Smooth muscle cell (in vitro differentiated cells): ENCODE measurements at regions not wholly inside any gene's neighbourhood (a gene's known extent, or its start where the extent isn't known, plus 50 kb on each side); places are given as distances from the start of the nearest gene placed in this dataset.

ENCODE experiments used
- DNase-seq: peaks from one replicate; lab custom pipeline; 2025; ENCODE audit not compliant: unreplicated experiment; lab: John Stamatoyannopoulos, UW
- H2AFZ ChIP-seq: fragments of 200-600 bp; sonication (generic); 2 replicates; pipeline ENCODE4 v1.6.0; 2016; ENCODE audit warnings: antibody characterized with exemption, low read depth, mild to moderate bottlenecking
- H3F3A ChIP-seq: fragments of 200-600 bp; sonication (generic); 2 replicates; pipeline ENCODE4 v1.6.0; 2017; ENCODE audit warnings: antibody characterized with exemption, low read depth
- H3K27ac ChIP-seq: fragments of 200-600 bp; sonication (generic); 2 replicates; pipeline ENCODE4 v1.5.1; 2016; ENCODE audit warnings: low read depth, mild to moderate bottlenecking
- H3K27me3 ChIP-seq: fragments of 200-600 bp; sonication (generic); 2 replicates; pipeline ENCODE4 v1.6.1; 2016; ENCODE audit warnings: low read depth, mild to moderate bottlenecking
- H3K36me3 ChIP-seq: fragments of 200-600 bp; sonication (generic); 2 replicates; pipeline ENCODE4 v1.5.1; 2016; ENCODE audit warnings: low read depth
- H3K4me1 ChIP-seq: fragments of 200-600 bp; sonication (generic); 2 replicates; pipeline ENCODE4 v1.5.1; 2016; ENCODE audit warnings: low read depth
- H3K4me2 ChIP-seq: fragments of 200-600 bp; sonication (generic); 2 replicates; pipeline ENCODE4 v1.6.0; 2016; ENCODE audit warnings: mild to moderate bottlenecking
- H3K4me3 ChIP-seq: fragments of 200-600 bp; sonication (generic); 2 replicates; pipeline ENCODE4 v1.5.1; 2016; ENCODE audit warnings: mild to moderate bottlenecking
- H3K79me2 ChIP-seq: fragments of 200-600 bp; sonication (generic); 2 replicates; pipeline ENCODE4 v1.6.0; 2016; ENCODE audit warnings: low read depth, mild to moderate bottlenecking
- H3K9ac ChIP-seq: fragments of 200-600 bp; sonication (generic); 2 replicates; pipeline ENCODE4 v1.6.0; 2016; ENCODE audit warnings: low read depth
- H3K9me3 ChIP-seq: fragments of 200-600 bp; sonication (generic); replicated peaks from 2 replicates; pipeline ENCODE4 v1.5.1; 2016; ENCODE audit warnings: low read depth
- H4K20me1 ChIP-seq: fragments of 200-600 bp; sonication (generic); 2 replicates; pipeline ENCODE4 v1.6.0; 2016; ENCODE audit warnings: low read depth
- WGBS: methylation state at CpG from one replicate; pipeline ENCODE4 v1.1.7; 2016; ENCODE audit warnings: low lambda C conversion rate; 5-methylcytosine and 5-hydroxymethylcytosine counted together
- TF ChIP-seq, protein P1 (sequence below): fragments of 200-600 bp; sonication (generic); IDR thresholded peaks from 2 replicates; pipeline ENCODE4 v1.5.1; 2017; ENCODE audit warnings: borderline replicate concordance, mild to moderate bottlenecking, antibody characterized with exemption; ENCODE audit not compliant: insufficient read depth, poor library complexity, severe bottlenecking

DNA sequence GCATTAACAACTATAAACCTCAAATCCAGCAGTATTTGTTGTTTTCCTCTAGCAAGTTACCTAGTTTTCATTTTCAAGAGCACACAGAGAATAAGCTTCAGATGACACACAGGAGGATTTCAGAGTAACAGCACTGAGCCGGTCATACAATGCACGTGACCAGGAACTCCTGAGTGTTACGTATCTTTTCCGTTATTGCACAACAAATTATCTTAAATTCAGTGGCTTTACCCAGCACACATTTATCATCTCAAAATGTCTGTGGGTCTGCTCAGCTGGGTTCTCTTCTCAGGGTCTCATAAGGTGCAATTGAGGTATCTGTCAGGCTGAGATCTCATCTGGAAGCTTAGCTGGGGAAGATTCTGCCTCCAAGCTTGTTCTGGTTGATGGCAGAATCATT, 379.5 kb upstream of the KLHL29 start:
- no peaks in the 10 kb centered on the region for H3K79me2 ChIP-seq
- DNase-seq: no peak

GRCh38 chr2:23007631-23008235, 377.2 kb upstream of the KLHL29 start:
- Histone ChIP-seq H3K36me3 (no peaks in the 10 kb centered on the region), H3K27me3 (no peaks in the 10 kb centered on the region), H3K4me2 (no peak overlapping the region), H3K9ac (no peak overlapping the region), H3K4me1 (no peaks in the 10 kb centered on the region), H3K4me3 (no peak overlapping the region), H3K79me2 (no peaks in the 10 kb centered on the region), H2AFZ (no peak overlapping the region), H3K27ac (no peak overlapping the region), H4K20me1 (no peaks in the 10 kb centered on the region), H3K9me3 (no peaks in the 10 kb centered on the region), H3F3A (no peaks in the 10 kb centered on the region)
- DNase-seq: no peak
- TF ChIP-seq, protein P1, sequence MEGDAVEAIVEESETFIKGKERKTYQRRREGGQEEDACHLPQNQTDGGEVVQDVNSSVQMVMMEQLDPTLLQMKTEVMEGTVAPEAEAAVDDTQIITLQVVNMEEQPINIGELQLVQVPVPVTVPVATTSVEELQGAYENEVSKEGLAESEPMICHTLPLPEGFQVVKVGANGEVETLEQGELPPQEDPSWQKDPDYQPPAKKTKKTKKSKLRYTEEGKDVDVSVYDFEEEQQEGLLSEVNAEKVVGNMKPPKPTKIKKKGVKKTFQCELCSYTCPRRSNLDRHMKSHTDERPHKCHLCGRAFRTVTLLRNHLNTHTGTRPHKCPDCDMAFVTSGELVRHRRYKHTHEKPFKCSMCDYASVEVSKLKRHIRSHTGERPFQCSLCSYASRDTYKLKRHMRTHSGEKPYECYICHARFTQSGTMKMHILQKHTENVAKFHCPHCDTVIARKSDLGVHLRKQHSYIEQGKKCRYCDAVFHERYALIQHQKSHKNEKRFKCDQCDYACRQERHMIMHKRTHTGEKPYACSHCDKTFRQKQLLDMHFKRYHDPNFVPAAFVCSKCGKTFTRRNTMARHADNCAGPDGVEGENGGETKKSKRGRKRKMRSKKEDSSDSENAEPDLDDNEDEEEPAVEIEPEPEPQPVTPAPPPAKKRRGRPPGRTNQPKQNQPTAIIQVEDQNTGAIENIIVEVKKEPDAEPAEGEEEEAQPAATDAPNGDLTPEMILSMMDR: no peak
- 79% methylated on average over 1 of the region's 1 CpG for WGBS

More for the DNA sequence above, 379.5 kb upstream of the KLHL29 start:
- H3K9me3 ChIP-seq: no peaks in the 10 kb centered on the region
- no peaks in the 10 kb centered on the region for H3K36me3 ChIP-seq
- H3K4me2 ChIP-seq: no peak overlapping the region
- H3F3A ChIP-seq: no peaks in the 10 kb centered on the region
- no peaks in the 10 kb centered on the region for H4K20me1 ChIP-seq
- 96% methylated on average over 4 of the region's 4 CpGs for WGBS
- H2AFZ ChIP-seq: no peak overlapping the region
- H3K27ac ChIP-seq: no peak overlapping the region
- H3K4me1 ChIP-seq: no peaks in the 10 kb centered on the region
- H3K27me3 ChIP-seq: no peaks in the 10 kb centered on the region
- no peak overlapping the region for H3K9ac ChIP-seq
- TF ChIP-seq, protein P1: no peak
- no peak overlapping the region for H3K4me3 ChIP-seq

- Histone ChIP-seq H4K20me1 (no peaks in the 10 kb centered on the region), H3K27me3 (no peaks in the 10 kb centered on the region), H3K27ac (no peak overlapping the region), H3K4me2 (no peak overlapping the region), H3K79me2 (no peaks in the 10 kb centered on the region), H3K9me3 (no peaks in the 10 kb centered on the region), H3K4me3 (no peak overlapping the region), H3K4me1 (no peaks in the 10 kb centered on the region), H3K36me3 (no peaks in the 10 kb centered on the region), H3F3A (no peaks in the 10 kb centered on the region), H2AFZ (no peak overlapping the region), H3K9ac (no peak overlapping the region)
- DNase-seq: no peak
- 96% methylated on average over 6 of the region's 6 CpGs for WGBS
- TF ChIP-seq, protein P1: no peak
These were observed 376.5 kb upstream of the KLHL29 start for GRCh38 chr2:23008440-23008839.

DNA sequence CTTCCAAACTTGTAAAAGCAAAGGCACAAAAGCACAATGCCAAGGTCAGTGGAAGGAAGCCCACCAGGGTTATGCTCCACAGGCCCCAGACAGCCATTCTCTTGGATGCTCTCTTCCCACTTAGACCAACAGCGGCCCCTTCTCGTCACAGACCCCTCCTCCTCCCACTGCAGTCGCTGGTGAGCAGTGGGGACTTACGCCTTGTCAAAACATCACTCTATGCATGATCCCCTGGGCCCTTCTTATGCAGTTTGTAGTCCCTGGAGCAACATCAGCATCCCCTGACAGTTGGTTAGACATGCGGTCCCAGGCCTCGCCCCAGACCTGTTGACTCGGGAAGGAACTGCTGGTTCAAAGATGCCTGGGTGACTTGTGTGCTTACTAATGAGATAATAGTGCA, 376.0 kb upstream of the KLHL29 start:
- no peaks in the 10 kb centered on the region for H3K36me3 ChIP-seq
- no peak overlapping the region for H2AFZ ChIP-seq
- no peak for DNase-seq
- no peaks in the 10 kb centered on the region for H3K27me3 ChIP-seq
- WGBS: 91% methylated on average over 7 of the region's 7 CpGs
- H3K4me1 ChIP-seq: no peaks in the 10 kb centered on the region
- no peaks in the 10 kb centered on the region for H3K79me2 ChIP-seq
- TF ChIP-seq, protein P1: no peak
- no peaks in the 10 kb centered on the region for H4K20me1 ChIP-seq
- H3K4me2 ChIP-seq: no peak overlapping the region
- H3K27ac ChIP-seq: no peak overlapping the region
- no peaks in the 10 kb centered on the region for H3F3A ChIP-seq
- no peaks in the 10 kb centered on the region for H3K9me3 ChIP-seq
- no peak overlapping the region for H3K9ac ChIP-seq
- H3K4me3 ChIP-seq: no peak overlapping the region
